ENCODE measurements at regions not wholly inside any gene's neighbourhood (a gene's known extent, or its start where the extent isn't known, plus 50 kb on each side); places are given as distances from the start of the nearest gene placed in this dataset.

GRCh38 chr9:1776668-1777067 is 238.5 kb upstream of the SMARCA2 start:
- no peak for DNase-seq

DNA sequence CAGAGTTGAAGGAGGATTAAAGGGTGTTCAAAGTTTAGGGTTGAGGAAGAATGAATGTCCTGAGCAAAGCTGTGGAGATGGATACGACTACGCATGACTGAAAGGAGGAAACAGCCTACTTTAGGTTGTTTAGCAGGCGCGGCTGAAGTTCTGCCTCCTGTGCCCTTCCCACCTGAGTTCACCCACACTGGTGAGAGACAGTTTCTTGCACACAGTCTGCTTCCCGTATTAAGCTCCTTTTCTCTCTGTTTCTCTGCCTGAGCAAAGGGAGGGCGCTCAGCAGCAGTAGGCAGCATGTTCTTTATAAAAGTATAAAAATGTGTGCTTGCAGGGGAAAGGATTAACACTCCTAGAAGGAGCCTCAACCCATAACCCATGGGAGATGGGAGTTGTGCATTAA is 224.0 kb upstream of the SMARCA2 start:
- DNase-seq, result no peak

- no peak for DNase-seq
Measured at GRCh38 chr9:1794547-1795270, 220.4 kb upstream of the SMARCA2 start.

- DNase-seq, result no peak
Measured at GRCh38 chr9:1804128-1804865, 210.8 kb upstream of the SMARCA2 start.

DNA sequence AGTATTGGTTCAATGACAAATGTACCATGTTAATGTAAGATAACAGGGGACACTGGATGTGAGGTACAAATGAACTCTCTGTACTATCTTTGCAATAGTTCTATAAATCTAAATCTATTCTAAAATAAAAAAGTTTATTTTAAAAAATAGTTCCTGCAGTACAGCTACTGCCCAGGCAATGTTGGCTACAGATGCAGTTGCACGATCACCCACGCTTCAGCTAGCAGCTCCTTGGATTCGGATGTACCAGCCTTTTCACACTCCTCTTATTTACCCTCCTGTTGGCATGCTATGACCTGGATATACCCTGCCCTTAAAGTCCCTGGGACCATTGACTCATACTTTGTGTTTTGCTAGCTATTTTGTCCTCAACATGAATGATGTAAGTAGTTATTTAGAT is 185.4 kb upstream of the SMARCA2 start:
- DNase-seq, result no peak

GRCh38 chr9:1832960-1833359 is 182.2 kb upstream of the SMARCA2 start:
- DNase-seq, result no peak

DNA sequence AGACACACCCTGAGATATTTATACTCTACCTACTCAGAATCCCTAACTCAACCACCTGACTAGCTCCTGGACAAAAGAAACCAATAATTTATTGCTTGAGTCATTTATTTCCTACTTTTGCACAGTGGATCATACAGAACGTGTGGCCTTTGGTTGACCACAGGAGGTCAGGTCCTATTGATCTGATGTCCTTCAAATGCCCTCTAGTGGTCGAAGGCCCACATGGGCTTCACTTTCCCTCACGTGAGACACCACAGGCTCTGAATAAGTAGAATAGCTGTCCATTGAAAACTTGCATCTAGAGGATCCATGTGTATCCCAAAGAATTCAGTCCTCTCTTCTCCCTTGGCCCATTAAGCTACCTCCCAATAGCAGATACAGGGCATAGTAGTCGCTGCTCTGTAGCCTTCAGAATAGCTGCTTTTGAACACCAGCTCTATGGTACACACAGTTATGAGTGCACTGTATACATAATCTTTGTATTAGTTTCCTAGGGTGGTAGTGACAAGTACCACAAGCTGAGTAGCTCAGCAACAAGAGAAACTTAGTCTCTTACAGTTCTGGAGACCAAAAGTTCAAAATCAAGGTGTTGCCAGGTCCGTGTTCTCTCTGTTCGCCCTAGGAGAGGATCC is 177.6 kb upstream of the SMARCA2 start:
- peak; percentile 11 for DNase-seq

- no peak for DNase-seq
Measured at GRCh38 chr9:1839909-1840308, 175.2 kb upstream of the SMARCA2 start.

DNA sequence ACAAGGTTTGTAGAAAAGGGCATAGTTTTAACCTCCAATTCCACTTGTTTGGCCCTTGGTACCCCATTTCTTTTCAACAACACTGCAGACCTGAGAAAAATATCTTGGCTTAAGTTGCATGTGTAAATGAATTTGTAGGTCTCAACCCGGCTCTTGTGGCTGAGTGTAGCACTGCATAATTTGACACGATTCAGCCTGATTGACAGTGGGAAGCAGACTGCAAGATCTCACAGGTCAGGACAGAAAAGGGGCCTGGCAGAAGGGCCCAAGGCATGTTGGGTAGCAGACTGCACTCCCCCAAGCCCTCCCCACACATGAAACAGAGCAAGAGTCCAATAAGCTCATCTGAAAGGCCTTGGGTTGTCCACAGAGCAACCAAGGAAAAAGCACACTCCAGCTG is 169.7 kb upstream of the SMARCA2 start:
- DNase-seq, result no peak

- DNase-seq, result no peak
Measured at GRCh38 chr9:1855726-1856125, 159.4 kb upstream of the SMARCA2 start.

DNA sequence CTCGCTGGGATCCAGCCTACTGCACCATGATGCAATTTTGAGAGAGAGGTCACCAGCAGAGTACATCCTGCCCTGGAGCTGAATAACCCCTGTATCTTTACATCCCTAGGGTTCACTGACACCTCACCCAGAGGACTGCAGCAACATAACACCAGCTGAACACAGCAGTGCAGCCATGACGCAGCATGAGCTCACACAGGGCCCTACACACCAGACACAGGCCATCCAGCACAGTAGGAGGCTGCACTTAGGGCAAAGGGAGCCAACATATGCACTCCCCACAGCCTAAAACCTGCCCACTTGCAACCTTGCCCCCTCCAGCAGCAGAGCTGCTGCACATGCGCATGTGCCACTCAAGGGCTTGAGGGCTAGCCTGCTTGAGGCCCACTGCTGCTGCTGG is 157.3 kb upstream of the SMARCA2 start:
- no peak for DNase-seq

- no peak for DNase-seq
Measured at GRCh38 chr9:1869843-1870242, 145.3 kb upstream of the SMARCA2 start.

DNA sequence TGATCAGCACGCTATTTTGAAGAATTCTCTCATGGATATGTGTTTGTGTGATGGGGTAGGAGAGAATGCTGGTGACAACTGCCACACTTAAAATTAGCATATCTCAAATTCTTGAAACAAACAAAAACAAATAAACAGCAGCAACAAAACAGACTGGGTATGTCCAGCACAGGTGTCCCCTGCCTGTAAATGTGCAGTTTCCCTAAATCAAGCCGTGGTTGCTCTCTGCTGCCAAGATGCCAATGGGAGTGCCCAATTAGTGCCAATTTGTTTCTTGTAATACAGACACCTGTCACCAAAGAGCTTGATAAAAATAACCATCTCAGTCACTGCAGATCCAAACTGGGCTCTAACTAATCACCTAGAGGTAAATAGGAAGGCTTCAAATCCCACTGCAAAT is 144.2 kb upstream of the SMARCA2 start:
- DNase-seq, result no peak

DNA sequence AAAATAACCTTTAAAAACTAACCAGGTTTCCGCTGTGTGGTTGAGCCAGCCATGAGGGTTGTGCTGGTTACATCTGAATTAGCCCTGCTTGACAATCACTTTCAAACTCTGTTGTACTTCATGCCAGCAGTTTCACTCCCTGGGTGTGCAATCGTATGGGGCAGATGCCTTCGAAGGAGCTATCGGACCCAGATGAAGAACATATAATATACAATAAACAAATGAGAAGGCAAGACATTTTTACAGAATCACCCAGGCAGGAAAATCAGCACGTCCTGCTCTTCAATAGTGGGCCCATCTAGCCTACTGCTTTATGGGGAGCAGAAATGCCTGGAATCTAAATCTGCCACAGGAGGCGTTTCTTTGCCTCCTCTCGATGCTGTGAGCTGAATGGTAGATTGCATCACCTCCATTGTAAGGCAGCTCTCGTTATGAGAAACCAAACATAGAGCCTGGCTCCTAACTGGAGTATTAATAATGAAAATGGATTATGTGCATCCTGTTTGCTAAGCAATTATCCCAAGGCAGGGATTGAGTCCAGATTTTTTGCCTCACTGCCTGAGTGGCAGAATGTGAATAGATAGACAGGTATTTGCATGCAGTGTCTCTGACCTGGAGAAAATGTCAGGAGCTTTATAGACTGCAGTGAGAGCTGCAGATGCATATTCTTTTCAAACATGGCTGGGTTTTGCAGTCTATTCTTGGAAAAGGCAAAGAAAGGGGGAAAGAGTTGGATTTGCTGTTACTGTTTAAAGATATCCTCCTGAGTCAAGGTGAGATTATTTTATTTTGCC is 143.3 kb upstream of the SMARCA2 start:
- peak; percentile 21 for DNase-seq

- no peak for DNase-seq
Measured at GRCh38 chr9:1875251-1875851, 139.8 kb upstream of the SMARCA2 start.

DNA sequence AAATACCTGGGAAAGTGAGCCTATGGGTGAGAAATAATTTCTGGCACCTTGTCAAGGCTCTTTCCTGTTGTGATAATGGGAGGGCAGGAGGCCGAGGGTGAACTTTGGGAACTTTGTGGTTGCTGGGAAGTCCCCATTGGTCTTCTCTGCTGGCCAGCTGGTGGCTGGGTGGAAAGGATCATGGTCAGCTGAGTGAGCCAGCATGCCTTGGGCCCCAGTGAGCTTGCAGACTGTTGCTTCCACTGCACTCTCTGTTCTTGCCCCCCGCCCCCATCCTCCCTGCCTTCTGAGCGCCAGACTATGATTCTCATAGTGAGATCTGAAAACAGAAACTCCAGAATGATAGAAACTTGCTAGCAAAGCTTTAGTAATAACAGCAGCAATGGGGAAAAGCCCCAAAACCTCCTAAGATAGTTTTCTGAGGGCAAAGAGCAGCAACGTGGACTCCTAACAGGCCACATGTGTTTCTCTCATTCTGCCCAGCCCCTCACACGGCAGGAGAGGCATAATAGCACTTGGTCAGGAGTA is 139.2 kb upstream of the SMARCA2 start:
- no peak for DNase-seq

DNA sequence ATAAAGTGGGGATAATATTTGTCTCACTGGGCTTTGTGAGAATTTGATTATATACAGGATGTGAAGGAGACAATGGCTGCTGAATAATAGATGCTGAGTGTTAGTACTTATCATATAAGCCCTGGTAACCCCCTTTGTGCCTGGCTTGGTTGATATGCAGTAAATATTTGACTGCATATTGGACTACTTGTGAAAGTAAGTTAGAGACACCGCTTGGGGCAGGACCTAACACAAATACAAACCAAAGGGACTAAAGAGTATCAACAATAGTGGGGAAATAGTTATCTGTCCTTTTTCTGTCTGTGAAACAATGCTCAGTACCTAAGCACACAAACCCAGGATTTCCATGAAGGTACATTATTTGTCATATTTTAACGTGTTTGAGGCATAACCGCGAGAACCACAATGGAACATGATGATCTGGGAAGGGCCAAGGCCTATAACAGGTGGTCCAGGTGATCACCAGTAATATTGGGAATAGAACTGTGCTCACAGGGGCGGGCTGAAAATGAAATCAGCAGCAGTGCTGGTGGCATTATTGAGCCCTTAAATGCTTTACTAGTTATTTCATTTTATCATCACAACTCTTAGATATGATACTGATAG is 138.2 kb upstream of the SMARCA2 start:
- no peak for DNase-seq

- no peak for DNase-seq
Measured at GRCh38 chr9:1877951-1878350, 137.2 kb upstream of the SMARCA2 start.

DNA sequence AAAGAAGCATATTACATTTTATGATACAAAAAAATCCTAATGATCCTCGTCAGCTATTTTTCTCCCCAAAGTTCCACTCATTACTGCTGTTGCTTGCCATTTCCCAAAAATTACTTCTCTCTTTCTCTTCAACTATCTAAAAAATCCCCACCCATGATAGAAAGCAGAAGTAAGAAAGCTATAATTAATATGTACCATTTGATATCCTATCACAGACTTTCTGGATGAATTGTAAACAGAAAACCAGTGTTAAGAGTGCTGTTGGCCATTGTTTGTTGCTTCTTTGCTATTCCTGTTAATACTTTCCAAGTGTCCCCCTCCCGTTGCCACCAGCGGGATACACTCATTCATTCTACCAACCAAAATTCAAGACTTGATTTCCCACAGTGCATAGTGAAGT is 136.3 kb upstream of the SMARCA2 start:
- DNase-seq, result no peak

- DNase-seq, result no peak
Measured at GRCh38 chr9:1879501-1879900, 135.6 kb upstream of the SMARCA2 start.

DNA sequence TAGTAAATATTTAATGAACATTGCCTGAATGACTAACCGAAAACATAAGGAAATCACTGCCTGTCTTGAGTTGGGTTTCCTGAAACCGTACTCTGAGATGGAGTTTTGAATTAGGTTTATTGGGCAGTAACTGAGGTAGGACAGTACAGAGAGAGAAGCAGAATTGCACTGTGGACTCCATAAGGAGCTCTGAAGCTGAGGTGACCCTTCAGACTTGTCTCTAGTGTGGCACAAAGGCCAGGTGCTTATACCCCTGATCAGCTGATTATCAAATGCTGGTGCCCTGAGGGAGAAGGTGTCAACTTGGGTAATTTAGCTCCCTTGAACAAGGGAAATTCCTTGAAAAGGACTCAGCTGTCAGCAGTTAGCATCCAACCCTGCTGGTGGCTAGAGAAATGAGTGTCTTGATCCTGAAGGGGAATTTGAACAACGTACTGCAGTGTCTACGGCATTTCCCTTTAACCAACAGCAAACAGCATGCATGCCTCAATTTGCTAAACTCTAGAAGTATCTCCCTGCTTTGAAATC is 135.0 kb upstream of the SMARCA2 start:
- no peak for DNase-seq

DNA sequence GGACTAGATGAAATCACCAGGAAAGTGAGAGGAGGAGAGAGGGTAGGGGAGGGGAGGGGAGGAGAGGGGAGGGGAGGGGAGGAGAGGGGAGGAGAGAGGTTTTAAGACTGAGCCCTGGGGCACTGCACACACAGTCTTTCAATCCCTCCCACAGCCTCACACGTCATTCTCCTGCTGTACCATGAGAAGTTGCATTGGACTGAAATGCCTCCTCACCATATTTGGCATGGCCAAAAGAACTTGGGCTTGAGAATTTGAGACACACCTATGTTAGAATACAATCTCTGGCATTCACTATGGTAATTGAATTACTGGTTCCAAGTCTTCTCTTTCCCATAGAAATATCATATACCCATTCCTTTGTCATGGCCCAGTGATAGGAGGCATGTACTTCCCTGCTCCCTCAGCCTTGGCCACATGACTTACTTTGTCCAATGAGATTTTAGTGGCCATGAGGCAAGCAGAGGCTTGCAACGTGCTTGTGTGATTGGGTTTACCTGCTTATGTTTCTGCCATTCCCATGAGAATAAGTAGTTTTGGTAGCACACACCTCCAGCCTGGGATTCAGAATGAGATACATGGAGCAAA is 133.3 kb upstream of the SMARCA2 start:
- no peak for DNase-seq
